ENCODE measurements at regions not wholly inside any gene's neighbourhood (a gene's known extent, or its start where the extent isn't known, plus 50 kb on each side); places are given as distances from the start of the nearest gene placed in this dataset.

- 74 to 80% methylated on average over 3 of the region's 6 CpGs for WGBS, 2 experiments (ENCODE audit: insufficient coverage in 2 of 2)
- H3K9me3 ChIP-seq (ENCODE audit: control insufficient read depth, low read length), result no peaks in the 10 kb centered on the region
- H3K27ac ChIP-seq (ENCODE audit: low read depth, low read length, severe bottlenecking), result no peak overlapping the region
- H3K4me3 ChIP-seq (ENCODE audit: extremely low read depth, insufficient read depth, low read length, poor library complexity, severe bottlenecking), result no peak overlapping the region
- no peaks in the 10 kb centered on the region for H3K36me3 ChIP-seq (ENCODE audit: control insufficient read depth, insufficient read depth, low read length)
- peaks cover 14% of the 10 kb centered on the region for H3K4me1 ChIP-seq (ENCODE audit: control insufficient read depth, insufficient read depth, low read length, poor library complexity, severe bottlenecking)
Observed at GRCh38 chr20:50434653-50435396, 75.4 kb upstream of the PTPN1 start.

- peaks cover 17% of the 10 kb centered on the region for H3K4me1 ChIP-seq (ENCODE audit: control insufficient read depth, insufficient read depth, low read length, poor library complexity, severe bottlenecking)
- no peaks in the 10 kb centered on the region for H3K9me3 ChIP-seq (ENCODE audit: control insufficient read depth, low read length)
- 89 to 94% methylated on average over 20 to 22 of the region's 22 CpGs for WGBS, 2 experiments (ENCODE audit: insufficient coverage in 2 of 2)
- no peak overlapping the region for H3K4me3 ChIP-seq (ENCODE audit: extremely low read depth, insufficient read depth, low read length, poor library complexity, severe bottlenecking)
- H3K36me3 ChIP-seq (ENCODE audit: control insufficient read depth, insufficient read depth, low read length), result no peaks in the 10 kb centered on the region
- H3K27ac ChIP-seq (ENCODE audit: low read depth, low read length, severe bottlenecking), result no peak overlapping the region
Observed at GRCh38 chr20:50435397-50436051, 74.7 kb upstream of the PTPN1 start.

- 87 to 92% methylated on average over 6 of the region's 6 CpGs for WGBS, 2 experiments (ENCODE audit: insufficient coverage in 2 of 2)
- Histone ChIP-seq H3K9me3 (ENCODE audit: control insufficient read depth, low read length) (no peaks in the 10 kb centered on the region), H3K36me3 (ENCODE audit: control insufficient read depth, insufficient read depth, low read length) (no peaks in the 10 kb centered on the region), H3K4me3 (ENCODE audit: extremely low read depth, insufficient read depth, low read length, poor library complexity, severe bottlenecking) (no peak overlapping the region), H3K4me1 (ENCODE audit: control insufficient read depth, insufficient read depth, low read length, poor library complexity, severe bottlenecking) (peaks cover 23% of the 10 kb centered on the region), H3K27ac (ENCODE audit: low read depth, low read length, severe bottlenecking) (no peak overlapping the region)
Observed at GRCh38 chr20:50436052-50436656, 74.0 kb upstream of the PTPN1 start.

GRCh38 chr20:50436696-50437095 is 73.5 kb upstream of the PTPN1 start:
- no peaks in the 10 kb centered on the region for H3K9me3 ChIP-seq (ENCODE audit: control insufficient read depth, low read length)
- 86 to 89% methylated on average over 6 to 8 of the region's 8 CpGs for WGBS, 2 experiments (ENCODE audit: insufficient coverage in 2 of 2)
- H3K4me3 ChIP-seq (ENCODE audit: extremely low read depth, insufficient read depth, low read length, poor library complexity, severe bottlenecking), result no peak overlapping the region

GRCh38 chr20:50438986-50439407 is 71.2 kb upstream of the PTPN1 start:
- Histone ChIP-seq H3K4me3 (ENCODE audit: extremely low read depth, insufficient read depth, low read length, poor library complexity, severe bottlenecking) (no peak overlapping the region), H3K4me1 (ENCODE audit: control insufficient read depth, insufficient read depth, low read length, poor library complexity, severe bottlenecking) (peaks cover 29% of the 10 kb centered on the region), H3K9me3 (ENCODE audit: control insufficient read depth, low read length) (no peaks in the 10 kb centered on the region), H3K36me3 (ENCODE audit: control insufficient read depth, insufficient read depth, low read length) (no peaks in the 10 kb centered on the region), H3K27ac (ENCODE audit: low read depth, low read length, severe bottlenecking) (no peak overlapping the region)
- WGBS, 2 experiments (ENCODE audit: insufficient coverage in 2 of 2), result 75 to 90% methylated on average over 6 to 7 of the region's 9 CpGs

More at GRCh38 chr20:50436696-50437095, 73.5 kb upstream of the PTPN1 start:
- Histone ChIP-seq H3K36me3 (ENCODE audit: control insufficient read depth, insufficient read depth, low read length) (no peaks in the 10 kb centered on the region), H3K4me1 (ENCODE audit: control insufficient read depth, insufficient read depth, low read length, poor library complexity, severe bottlenecking) (peaks cover 28% of the 10 kb centered on the region), H3K27ac (ENCODE audit: low read depth, low read length, severe bottlenecking) (no peak overlapping the region)

- H3K36me3 ChIP-seq (ENCODE audit: control insufficient read depth, insufficient read depth, low read length), result no peaks in the 10 kb centered on the region
- H3K4me1 ChIP-seq (ENCODE audit: control insufficient read depth, insufficient read depth, low read length, poor library complexity, severe bottlenecking), result peaks cover 29% of the 10 kb centered on the region
- H3K27ac ChIP-seq (ENCODE audit: low read depth, low read length, severe bottlenecking), result no peak overlapping the region
- H3K9me3 ChIP-seq (ENCODE audit: control insufficient read depth, low read length), result no peaks in the 10 kb centered on the region
- H3K4me3 ChIP-seq (ENCODE audit: extremely low read depth, insufficient read depth, low read length, poor library complexity, severe bottlenecking), result no peak overlapping the region
- WGBS, 2 experiments (ENCODE audit: insufficient coverage in 2 of 2), result 93 to 94% methylated on average over 3 to 4 of the region's 7 CpGs
Observed at GRCh38 chr20:50439539-50440453, 70.4 kb upstream of the PTPN1 start.

- Histone ChIP-seq H3K27ac (ENCODE audit: low read depth, low read length, severe bottlenecking) (no peak overlapping the region), H3K4me1 (ENCODE audit: control insufficient read depth, insufficient read depth, low read length, poor library complexity, severe bottlenecking) (peaks cover 25% of the 10 kb centered on the region), H3K36me3 (ENCODE audit: control insufficient read depth, insufficient read depth, low read length) (no peaks in the 10 kb centered on the region), H3K4me3 (ENCODE audit: extremely low read depth, insufficient read depth, low read length, poor library complexity, severe bottlenecking) (no peak overlapping the region), H3K9me3 (ENCODE audit: control insufficient read depth, low read length) (no peaks in the 10 kb centered on the region)
- 89 to 100% methylated on average over 2 to 3 of the region's 4 CpGs for WGBS, 2 experiments (ENCODE audit: insufficient coverage in 2 of 2)
Observed at GRCh38 chr20:50442512-50442911, 67.7 kb upstream of the PTPN1 start.

- H3K9me3 ChIP-seq (ENCODE audit: control insufficient read depth, low read length), result no peaks in the 10 kb centered on the region
- H3K36me3 ChIP-seq (ENCODE audit: control insufficient read depth, insufficient read depth, low read length), result no peaks in the 10 kb centered on the region
- WGBS, 2 experiments (ENCODE audit: insufficient coverage in 2 of 2), result 83 to 86% methylated on average over 10 to 11 of the region's 13 CpGs
- H3K4me1 ChIP-seq (ENCODE audit: control insufficient read depth, insufficient read depth, low read length, poor library complexity, severe bottlenecking), result peaks cover 28% of the 10 kb centered on the region
- no peak overlapping the region for H3K4me3 ChIP-seq (ENCODE audit: extremely low read depth, insufficient read depth, low read length, poor library complexity, severe bottlenecking)
- no peak overlapping the region for H3K27ac ChIP-seq (ENCODE audit: low read depth, low read length, severe bottlenecking)
Observed at GRCh38 chr20:50445354-50446151, 64.6 kb upstream of the PTPN1 start.

- no peak overlapping the region for H3K27ac ChIP-seq (ENCODE audit: low read depth, low read length, severe bottlenecking)
- no peaks in the 10 kb centered on the region for H3K9me3 ChIP-seq (ENCODE audit: control insufficient read depth, low read length)
- no peaks in the 10 kb centered on the region for H3K36me3 ChIP-seq (ENCODE audit: control insufficient read depth, insufficient read depth, low read length)
- peaks cover 27% of the 10 kb centered on the region for H3K4me1 ChIP-seq (ENCODE audit: control insufficient read depth, insufficient read depth, low read length, poor library complexity, severe bottlenecking)
- 83% methylated on average over 11 of the region's 16 CpGs; no CpG with 5 or more reads in 1 of the 2 experiments for WGBS, 2 experiments (ENCODE audit: insufficient coverage in 2 of 2)
- H3K4me3 ChIP-seq (ENCODE audit: extremely low read depth, insufficient read depth, low read length, poor library complexity, severe bottlenecking), result no peak overlapping the region
Observed at GRCh38 chr20:50446351-50447101, 63.7 kb upstream of the PTPN1 start.
